ENCODE measurements at regions not wholly inside any gene's neighbourhood (a gene's known extent, or its start where the extent isn't known, plus 50 kb on each side); places are given as distances from the start of the nearest gene placed in this dataset.

DNA sequence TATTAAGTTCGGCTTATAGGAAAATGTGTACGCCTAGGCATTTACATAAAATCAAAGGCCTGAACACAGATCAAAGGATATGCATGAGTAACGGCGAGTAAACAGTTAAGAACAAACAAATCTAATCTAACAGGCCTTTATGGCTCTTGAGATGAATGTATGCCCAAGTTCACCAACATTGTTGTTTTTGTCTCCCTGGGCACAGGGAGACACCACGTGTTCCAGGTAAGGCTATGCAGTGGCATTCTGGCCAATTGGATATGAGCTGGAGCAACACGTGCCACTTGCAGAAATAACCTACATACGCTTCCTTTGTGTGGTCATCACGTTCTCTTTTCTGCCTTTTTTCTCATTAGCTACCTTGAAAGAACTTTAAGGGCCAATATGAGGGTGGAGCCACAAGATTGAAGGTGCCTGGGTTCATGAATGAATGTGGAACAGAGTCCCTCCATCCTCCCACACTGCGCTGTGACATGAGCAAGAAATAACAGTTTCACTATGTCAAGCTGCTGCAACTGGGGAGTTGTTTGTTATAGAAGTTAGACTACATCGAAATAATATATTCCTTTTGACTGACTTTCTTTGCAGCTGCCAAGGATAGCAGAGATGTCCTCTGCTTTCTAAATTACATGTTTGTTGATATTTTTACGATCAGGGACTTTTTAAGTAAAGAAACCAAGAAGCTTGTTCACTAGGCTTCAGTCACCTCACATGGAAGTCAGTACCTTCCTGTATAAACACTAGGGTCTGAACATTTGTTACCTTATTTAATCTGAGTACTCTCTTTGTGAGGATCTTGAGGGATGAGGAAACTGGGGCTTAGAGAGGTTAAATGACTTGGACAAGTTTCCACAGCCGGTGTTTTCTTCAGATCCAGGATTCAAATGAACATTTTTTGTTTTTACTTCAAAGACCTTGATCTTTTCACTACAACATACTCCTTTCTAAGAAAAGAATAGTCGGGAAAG is 427.5 kb upstream of the TBL1XR1 start (continued):
- TF ChIP-seq ATM (IDR thresholded peaks at IDR 0.05; ENCODE audit: borderline replicate concordance) (no peak), ZNF468 (CRISPR knock-in tag; IDR thresholded peaks at IDR 0.05) (no peak), ZNF563 (CRISPR knock-in tag; IDR thresholded peaks at IDR 0.05) (no peak), ZNF136 (CRISPR knock-in tag; IDR thresholded peaks at IDR 0.05; ENCODE audit: low read depth) (no peak), SMAD9 (CRISPR knock-in tag; IDR thresholded peaks at IDR 0.05) (no peak), ELF3 (CRISPR knock-in tag; IDR thresholded peaks at IDR 0.05) (no peak), SAP130 (CRISPR knock-in tag; IDR thresholded peaks at IDR 0.05; ENCODE audit: low read depth) (no peak), PLRG1 (conservative IDR thresholded peaks at IDR 0.05) (no peak), ZFP1 (CRISPR knock-in tag; IDR thresholded peaks at IDR 0.05) (no peak), SOX5 (CRISPR knock-in tag; IDR thresholded peaks at IDR 0.05; ENCODE audit: borderline replicate concordance) (peak; percentile 57), MED8 (CRISPR knock-in tag; IDR thresholded peaks at IDR 0.05; ENCODE audit: insufficient replicate concordance) (no peak), KLF12 (CRISPR knock-in tag; IDR thresholded peaks at IDR 0.05; ENCODE audit: borderline replicate concordance) (no peak), ZNF160 (CRISPR knock-in tag; IDR thresholded peaks at IDR 0.05) (no peak), JUN (CRISPR knock-in tag; IDR thresholded peaks at IDR 0.05) (0 out of 2 replicates have a peak, but pooled peaks have one; percentile 42), ZNF557 (CRISPR knock-in tag; IDR thresholded peaks at IDR 0.05) (no peak), FOXP1 (IDR thresholded peaks at IDR 0.05) (no peak), FOXP1 (CRISPR knock-in tag; IDR thresholded peaks at IDR 0.05) (peak; percentile 21; the same call in 1 of the 2 replicates), ZNF44 (CRISPR knock-in tag; IDR thresholded peaks at IDR 0.05) (no peak), POGZ (CRISPR knock-in tag; IDR thresholded peaks at IDR 0.05) (peak; percentile 41; the same call in 1 of the 2 replicates), ZNF235 (CRISPR knock-in tag; IDR thresholded peaks at IDR 0.05; ENCODE audit: borderline replicate concordance) (no peak), MED1 (CRISPR knock-in tag; IDR thresholded peaks at IDR 0.05) (peak; percentile 44; the same call in 1 of the 2 replicates), SATB2 (CRISPR knock-in tag; IDR thresholded peaks at IDR 0.05) (no peak), ZNF782 (CRISPR knock-in tag; IDR thresholded peaks at IDR 0.05; ENCODE audit: borderline replicate concordance) (no peak), ZEB1 (IDR thresholded peaks at IDR 0.05; ENCODE audit: insufficient replicate concordance, low read depth) (no peak), ZNF331 (CRISPR knock-in tag; IDR thresholded peaks at IDR 0.05) (no peak), SRSF9 (IDR thresholded peaks at IDR 0.05; ENCODE audit: borderline replicate concordance, insufficient read depth, low read depth, low read length, poor library complexity, severe bottlenecking) (no peak), ZMAT3 (CRISPR knock-in tag; conservative IDR thresholded peaks at IDR 0.05) (no peak), ZSCAN31 (CRISPR knock-in tag; IDR thresholded peaks at IDR 0.05; ENCODE audit: low read depth) (no peak), KDM4B (CRISPR knock-in tag; IDR thresholded peaks at IDR 0.05) (no peak)
- TF ChIP-seq, protein P1, sequence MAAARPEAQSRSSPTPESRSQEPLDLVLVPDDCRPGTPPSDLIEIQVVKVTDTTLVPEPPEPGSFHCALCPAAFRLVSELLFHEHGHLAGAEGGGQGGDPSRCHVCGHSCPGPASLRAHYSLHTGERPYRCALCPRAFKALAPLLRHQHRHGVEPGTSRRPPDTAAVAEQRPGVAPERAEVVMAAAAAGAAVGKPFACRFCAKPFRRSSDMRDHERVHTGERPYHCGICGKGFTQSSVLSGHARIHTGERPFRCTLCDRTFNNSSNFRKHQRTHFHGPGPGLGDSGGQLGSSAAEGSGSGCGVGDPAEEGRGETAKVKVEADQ (CRISPR knock-in tag; IDR thresholded peaks at IDR 0.05; ENCODE audit: borderline replicate concordance): no peak
- TF ChIP-seq, protein P2, sequence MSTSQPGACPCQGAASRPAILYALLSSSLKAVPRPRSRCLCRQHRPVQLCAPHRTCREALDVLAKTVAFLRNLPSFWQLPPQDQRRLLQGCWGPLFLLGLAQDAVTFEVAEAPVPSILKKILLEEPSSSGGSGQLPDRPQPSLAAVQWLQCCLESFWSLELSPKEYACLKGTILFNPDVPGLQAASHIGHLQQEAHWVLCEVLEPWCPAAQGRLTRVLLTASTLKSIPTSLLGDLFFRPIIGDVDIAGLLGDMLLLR (CRISPR knock-in tag; IDR thresholded peaks at IDR 0.05): no peak
- TF ChIP-seq, protein P3, sequence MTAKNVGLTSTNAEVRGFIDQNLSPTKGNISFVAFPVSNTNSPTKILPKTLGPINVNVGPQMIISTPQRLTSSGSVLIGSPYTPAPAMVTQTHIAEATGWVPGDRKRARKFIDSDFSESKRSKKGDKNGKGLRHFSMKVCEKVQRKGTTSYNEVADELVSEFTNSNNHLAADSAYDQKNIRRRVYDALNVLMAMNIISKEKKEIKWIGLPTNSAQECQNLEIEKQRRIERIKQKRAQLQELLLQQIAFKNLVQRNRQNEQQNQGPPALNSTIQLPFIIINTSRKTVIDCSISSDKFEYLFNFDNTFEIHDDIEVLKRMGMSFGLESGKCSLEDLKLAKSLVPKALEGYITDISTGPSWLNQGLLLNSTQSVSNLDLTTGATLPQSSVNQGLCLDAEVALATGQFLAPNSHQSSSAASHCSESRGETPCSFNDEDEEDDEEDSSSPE (CRISPR knock-in tag; IDR thresholded peaks at IDR 0.05): no peak
